NB4 (cell line): ENCODE measurements at regions not wholly inside any gene's neighbourhood (a gene's known extent, or its start where the extent isn't known, plus 50 kb on each side); places are given as distances from the start of the nearest gene placed in this dataset.

ENCODE experiments used
- DNase-seq: peaks from one replicate; pipeline ENCODE4 v3.0.0; 2010; ENCODE audit warnings: low read depth
- H3K4me3 ChIP-seq: one replicate; pipeline ENCODE4 v1.5.1; 2011; ENCODE audit warnings: mild to moderate bottlenecking, low read depth, low read length, moderate library complexity
- MYC ChIP-seq: IDR thresholded peaks from 2 replicates; pipeline ENCODE4 v1.6.1; 2011; ENCODE audit warnings: low read depth, low read length
- POLR2A ChIP-seq: IDR thresholded peaks from 2 replicates; pipeline ENCODE4 v1.6.1; 2011; ENCODE audit warnings: mild to moderate bottlenecking; ENCODE audit not compliant: insufficient read length; ENCODE audit errors: extremely low read depth
- TF ChIP-seq, protein P1 (sequence below): IDR thresholded peaks from 2 replicates; pipeline ENCODE4 v1.6.1; 2011; ENCODE audit warnings: low read depth, low read length
- TF ChIP-seq, protein P2 (sequence below): IDR thresholded peaks from one replicate; pipeline ENCODE4 v1.5.1; 2012; ENCODE audit warnings: low read depth, low read length

DNA sequence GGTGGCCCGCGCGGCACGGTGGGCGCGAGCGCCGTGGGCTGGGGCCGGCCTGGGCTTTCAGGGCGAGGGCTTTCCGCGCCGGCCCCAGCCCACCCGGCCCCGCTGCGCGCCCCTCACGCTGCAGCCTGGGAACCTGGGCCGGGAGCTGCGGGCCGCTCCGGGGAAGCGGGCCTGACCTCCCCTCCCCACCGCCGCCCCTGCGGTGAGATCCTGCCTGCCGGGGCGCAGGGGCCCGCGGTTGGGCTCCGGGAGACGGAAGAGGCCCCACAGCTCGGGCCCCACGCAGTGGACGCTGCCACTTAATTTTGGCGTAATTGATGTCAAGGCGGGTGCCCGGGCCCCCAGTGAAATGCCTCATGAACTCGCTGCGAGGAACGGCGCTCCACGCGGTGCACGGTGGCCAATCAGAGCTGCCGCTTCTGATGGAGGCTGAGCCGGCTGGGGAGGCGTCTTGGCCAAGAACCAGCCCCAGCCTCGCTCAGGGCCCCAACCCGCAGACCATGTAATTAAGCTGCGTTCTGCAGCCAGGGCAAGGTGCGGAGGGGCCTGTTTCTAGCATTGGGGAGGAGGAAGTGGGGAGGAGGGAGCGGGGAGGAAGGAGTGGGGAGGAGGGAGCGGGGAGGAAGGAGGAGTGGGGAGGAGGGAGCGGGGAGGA, 96.1 kb upstream of the BHLHE23 start:
- TF ChIP-seq POLR2A (no peak), MYC (no peak)
- TF ChIP-seq, protein P1, sequence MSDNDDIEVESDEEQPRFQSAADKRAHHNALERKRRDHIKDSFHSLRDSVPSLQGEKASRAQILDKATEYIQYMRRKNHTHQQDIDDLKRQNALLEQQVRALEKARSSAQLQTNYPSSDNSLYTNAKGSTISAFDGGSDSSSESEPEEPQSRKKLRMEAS: no peak
- TF ChIP-seq, protein P2, sequence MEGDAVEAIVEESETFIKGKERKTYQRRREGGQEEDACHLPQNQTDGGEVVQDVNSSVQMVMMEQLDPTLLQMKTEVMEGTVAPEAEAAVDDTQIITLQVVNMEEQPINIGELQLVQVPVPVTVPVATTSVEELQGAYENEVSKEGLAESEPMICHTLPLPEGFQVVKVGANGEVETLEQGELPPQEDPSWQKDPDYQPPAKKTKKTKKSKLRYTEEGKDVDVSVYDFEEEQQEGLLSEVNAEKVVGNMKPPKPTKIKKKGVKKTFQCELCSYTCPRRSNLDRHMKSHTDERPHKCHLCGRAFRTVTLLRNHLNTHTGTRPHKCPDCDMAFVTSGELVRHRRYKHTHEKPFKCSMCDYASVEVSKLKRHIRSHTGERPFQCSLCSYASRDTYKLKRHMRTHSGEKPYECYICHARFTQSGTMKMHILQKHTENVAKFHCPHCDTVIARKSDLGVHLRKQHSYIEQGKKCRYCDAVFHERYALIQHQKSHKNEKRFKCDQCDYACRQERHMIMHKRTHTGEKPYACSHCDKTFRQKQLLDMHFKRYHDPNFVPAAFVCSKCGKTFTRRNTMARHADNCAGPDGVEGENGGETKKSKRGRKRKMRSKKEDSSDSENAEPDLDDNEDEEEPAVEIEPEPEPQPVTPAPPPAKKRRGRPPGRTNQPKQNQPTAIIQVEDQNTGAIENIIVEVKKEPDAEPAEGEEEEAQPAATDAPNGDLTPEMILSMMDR: no peak
- H3K4me3 ChIP-seq: no peak overlapping the region
- no peak for DNase-seq

DNA sequence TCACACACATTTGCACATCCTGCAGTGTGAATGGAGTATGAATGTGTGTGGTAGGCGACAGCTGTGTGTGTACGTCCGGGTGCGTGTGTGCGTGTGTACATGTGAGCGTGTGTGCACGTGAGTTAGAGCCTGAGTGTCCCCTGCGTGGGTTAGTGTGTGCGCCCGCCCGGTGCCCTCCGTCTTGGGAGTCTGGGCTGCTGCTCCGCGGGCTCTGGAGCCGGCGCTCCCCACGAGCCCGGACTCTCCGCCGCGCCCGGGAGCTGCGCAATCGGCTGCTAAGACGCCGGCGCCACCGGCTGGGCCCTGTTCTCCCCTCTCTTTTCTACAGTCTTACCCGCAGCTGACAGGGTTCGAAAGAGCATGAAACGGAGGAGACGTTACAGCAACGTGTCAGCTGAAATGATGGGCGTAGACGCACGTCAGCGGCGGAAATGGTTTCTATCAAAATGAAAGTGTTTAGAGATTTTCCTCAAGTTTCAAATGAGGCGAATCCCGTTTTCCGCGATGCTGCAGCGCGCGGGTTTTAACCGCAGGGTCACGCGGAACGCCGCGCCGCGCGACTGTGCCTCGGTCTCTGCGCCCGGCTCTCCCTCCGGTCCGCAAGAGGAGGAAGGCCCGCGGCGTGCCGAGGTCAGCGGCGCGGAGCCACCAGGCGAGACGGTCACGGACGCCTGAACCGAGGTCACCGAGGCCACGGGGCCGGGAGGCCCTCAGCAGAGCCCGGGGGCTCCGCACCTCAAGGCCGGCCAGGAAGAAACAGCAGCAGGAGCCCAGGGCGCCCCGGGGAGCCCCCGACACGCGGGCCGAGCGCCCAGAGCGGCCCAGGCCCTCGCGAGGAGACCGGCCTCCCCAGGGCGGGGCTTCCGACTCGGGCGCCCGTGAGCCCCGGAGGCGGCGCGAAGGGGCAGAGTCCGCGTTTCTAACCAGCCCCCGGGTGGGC, 95.3 kb upstream of the BHLHE23 start:
- DNase-seq: no peak
- no peak overlapping the region for H3K4me3 ChIP-seq
- TF ChIP-seq POLR2A (no peak), MYC (no peak)
- TF ChIP-seq, protein P1: no peak
- TF ChIP-seq, protein P2: no peak

DNA sequence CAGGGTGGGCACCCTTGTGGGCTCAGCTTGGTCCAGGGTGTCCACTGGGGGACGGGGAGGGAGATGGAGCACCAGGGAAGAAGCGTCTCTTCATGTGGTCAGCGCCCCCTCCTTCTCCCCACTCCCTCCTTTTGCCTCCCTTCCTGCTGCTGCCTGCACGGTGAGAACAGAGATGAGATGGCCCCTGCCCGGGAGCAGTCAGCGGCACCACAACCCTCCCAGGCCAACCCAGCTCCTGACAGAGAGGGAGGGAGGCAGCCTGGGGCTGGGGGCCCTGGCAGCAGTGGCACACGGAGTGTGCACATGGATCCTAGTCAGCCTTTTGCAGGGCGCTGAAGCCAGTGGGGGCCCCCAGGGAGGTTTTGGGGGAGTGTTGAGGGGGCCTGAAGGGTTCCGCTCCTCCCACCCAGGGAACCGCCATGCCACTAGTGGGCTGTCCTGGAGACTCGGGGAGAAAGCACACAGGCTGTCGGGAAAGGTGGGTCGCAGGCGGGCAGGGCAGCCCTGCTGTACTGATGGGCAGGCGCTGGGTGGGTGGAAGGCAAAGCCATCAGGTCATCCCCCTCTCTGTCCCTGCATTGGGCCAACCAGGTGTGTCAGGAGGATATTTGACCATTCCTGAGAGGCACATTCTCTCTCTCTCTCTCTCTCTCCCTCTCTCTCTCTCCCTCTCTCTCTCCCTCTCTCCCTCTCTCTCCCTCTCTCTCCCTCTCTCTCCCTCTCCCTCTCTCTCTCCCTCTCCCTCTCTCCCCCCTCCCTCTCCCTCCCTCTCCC, 94.3 kb upstream of the BHLHE23 start:
- TF ChIP-seq, protein P2: no peak
- TF ChIP-seq, protein P1: no peak
- TF ChIP-seq POLR2A (no peak), MYC (no peak)
- DNase-seq: no peak
- H3K4me3 ChIP-seq: no peak overlapping the region

DNA sequence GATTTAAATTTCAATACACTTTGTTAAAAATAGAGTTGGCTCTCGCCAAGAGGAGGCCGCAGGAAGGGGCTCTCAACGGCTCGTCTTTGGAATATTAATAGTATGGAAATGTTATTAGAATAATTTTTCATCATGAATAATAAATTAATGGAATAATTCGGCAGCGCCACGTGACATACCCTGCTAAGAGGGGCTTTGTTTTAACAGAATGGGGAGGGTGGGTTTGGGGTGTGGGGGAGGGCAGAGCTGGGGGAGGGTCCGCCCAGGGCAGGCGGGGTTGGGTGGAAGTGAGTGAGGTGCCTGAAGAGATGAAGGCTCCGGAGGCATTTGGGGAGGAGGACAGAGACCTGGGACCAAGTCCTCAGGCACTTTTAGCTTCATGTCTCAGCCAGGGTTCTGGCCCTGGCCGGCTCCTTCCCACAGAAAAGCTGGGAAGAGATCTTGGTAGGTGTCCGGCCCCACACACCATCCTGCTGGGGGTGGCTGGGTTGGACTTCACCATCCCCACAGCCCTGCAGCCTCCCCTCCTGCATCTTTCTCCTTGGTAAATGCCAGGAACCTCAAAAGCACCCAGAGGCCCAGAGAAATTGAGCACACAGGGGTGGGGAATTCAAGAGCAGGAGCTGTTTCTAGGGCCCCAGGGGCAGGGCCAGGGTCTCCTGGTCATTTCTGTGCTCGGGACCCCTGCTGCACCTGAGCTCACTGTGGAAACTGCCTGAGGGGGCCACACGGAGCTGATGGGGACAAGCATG, 93.6 kb upstream of the BHLHE23 start:
- TF ChIP-seq, protein P2: no peak
- TF ChIP-seq, protein P1: no peak
- no peak for TF ChIP-seq MYC
- no peak for TF ChIP-seq POLR2A
- H3K4me3 ChIP-seq: no peak overlapping the region
- no peak for DNase-seq

DNA sequence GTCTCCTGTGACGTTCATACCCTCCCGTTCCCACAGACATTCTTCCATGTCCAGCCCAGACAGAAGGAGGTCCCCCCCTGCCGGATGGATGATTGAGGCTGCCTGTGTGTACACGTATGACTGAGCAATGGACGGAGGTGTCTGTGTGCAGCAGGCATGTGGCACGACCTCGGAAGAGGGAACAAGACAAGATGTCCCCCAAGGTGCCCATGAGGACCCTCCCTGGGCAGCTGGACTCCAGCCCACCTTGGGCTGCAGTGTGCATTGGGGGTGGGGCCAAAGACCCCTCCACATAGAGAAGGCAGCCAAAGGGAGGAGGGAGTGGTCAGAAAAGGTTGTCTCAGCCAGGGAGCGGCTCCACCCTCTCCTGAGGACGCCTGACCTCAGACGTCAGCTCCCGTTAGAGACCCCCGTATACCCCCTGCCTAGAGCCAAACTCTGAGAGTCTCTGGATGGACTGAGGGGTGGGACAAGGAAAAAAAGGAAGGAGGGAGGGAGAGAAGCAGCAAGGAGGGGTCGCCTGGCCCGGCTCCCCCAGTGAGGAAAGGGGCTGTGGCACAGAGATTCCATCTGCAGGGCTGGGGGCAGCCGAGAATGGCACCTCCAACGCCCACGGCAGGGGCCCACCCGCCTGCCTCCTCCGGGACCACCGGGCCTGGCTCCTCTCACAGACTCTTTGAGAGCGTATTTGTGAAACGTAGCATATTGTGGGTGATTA, 92.9 kb upstream of the BHLHE23 start:
- TF ChIP-seq MYC (no peak), POLR2A (no peak)
- TF ChIP-seq, protein P1: no peak
- TF ChIP-seq, protein P2: no peak

More for the DNA sequence above, 92.9 kb upstream of the BHLHE23 start:
- H3K4me3 ChIP-seq: no peak overlapping the region
- no peak for DNase-seq
